Esophagus squamous epithelium (tissue), 4 donors: ENCODE measurements at regions not wholly inside any gene's neighbourhood (a gene's known extent, or its start where the extent isn't known, plus 50 kb on each side); places are given as distances from the start of the nearest gene placed in this dataset.

Experiments used
- CTCF ChIP-seq, 6 experiments: fragments of 450-650 bp in 4 of 6; fragments of 200-600 bp in 2 of 6; sonication (generic) in 2 of 6; IDR thresholded peaks; one replicate each; pipeline ENCODE4 v1.5.1; 2016 to 2019; ENCODE audit warnings: antibody characterized with exemption in 6 of 6, mild to moderate bottlenecking in 4 of 6, moderate library complexity in 4 of 6
- POLR2A ChIP-seq, 4 donors: fragments of 450-650 bp; IDR thresholded peaks; one replicate each; pipeline ENCODE4 v1.6.1; 2017; ENCODE audit warnings: antibody characterized with exemption in 4 of 4, mild to moderate bottlenecking in 4 of 4, moderate library complexity in 3 of 4

- TF ChIP-seq CTCF (IDR thresholded peaks at IDR 0.05) = no peak
- TF ChIP-seq POLR2A (IDR thresholded peaks at IDR 0.05) = no peak
Measured at GRCh38 chr10:29732918-29733317, 98.1 kb upstream of the SVIL start.
